Ovary (tissue), 7 donors: ENCODE measurements at regions not wholly inside any gene's neighbourhood (a gene's known extent, or its start where the extent isn't known, plus 50 kb on each side); places are given as distances from the start of the nearest gene placed in this dataset.
A peak's percentile ranks its signal among the peaks of the same experiment; 100 is the strongest.

Experiments used
- DNase-seq, 5 donors: peaks; one replicate each; pipeline ENCODE4 v3.0.0-alpha.2; 2019 to 2020
- H3K27ac ChIP-seq, 2 donors: fragments of 200-600 bp; one replicate each; pipeline versions ENCODE4 v1.5.1 to v1.8.0; 2019 to 2022
- H3K27me3 ChIP-seq: fragments of 200-600 bp; one replicate; pipeline ENCODE4 v1.8.0; 2022
- H3K36me3 ChIP-seq: fragments of 200-600 bp; sonication (generic); one replicate; pipeline ENCODE4 v1.5.1; 2019
- H3K4me1 ChIP-seq: one replicate; pipeline ENCODE4 v1.8.1; 2013; ENCODE audit warnings: mild to moderate bottlenecking, moderate library complexity; ENCODE audit not compliant: insufficient read depth
- H3K4me3 ChIP-seq: fragments of 200-600 bp; sonication (generic); one replicate; pipeline ENCODE4 v1.5.1; 2017
- H3K9me3 ChIP-seq, 2 donors: fragments of 200-600 bp in 1 of 2; sonication (generic) in 1 of 2; one replicate each; pipeline versions ENCODE4 v1.5.1 to v1.8.1; 2013 to 2019; ENCODE audit warnings: mild to moderate bottlenecking in 1 of 2, moderate library complexity in 1 of 2
- CTCF ChIP-seq, 3 donors: fragments of 450-650 bp in 2 of 3; fragments of 200-600 bp in 1 of 3; IDR thresholded peaks; one replicate each; pipeline versions ENCODE4 v1.5.1 to v1.8.0; 2016 to 2022; ENCODE audit warnings: antibody characterized with exemption in 3 of 3, mild to moderate bottlenecking in 1 of 3
- EP300 ChIP-seq: sonication (generic); formaldehyde crosslinking; IDR thresholded peaks from one replicate; pipeline ENCODE4 v1.6.1; 2017; ENCODE audit warnings: antibody characterized with exemption
- POLR2A ChIP-seq: fragments of 450-650 bp; IDR thresholded peaks from one replicate; pipeline ENCODE4 v1.6.1; 2017; ENCODE audit warnings: antibody characterized with exemption, mild to moderate bottlenecking, moderate library complexity
- WGBS, 3 donors: extraction: QIAGEN DNeasy Blood & Tissue Kit in 1 of 3; methylation state at CpG; one replicate each; pipeline versions ENCODE4 v1.1.5 to v1.1.7; 2013 to 2017; 5-methylcytosine and 5-hydroxymethylcytosine counted together
- intact Hi-C, 4 donors: fragments of 100-400 bp; cut with DNase I; formaldehyde crosslinking; loops; one replicate each; pipeline versions ENCODE4 v1.11.0 to v1.15.1; 2022 to 2023
- donor health status: DM: no; HTN: no; CAD: no; lungs with moderate emphysema.
- donor health status: DM: no; HTN: no; CAD: no.
- donor health status: Bipolar disorder and iron deficiency.
- donor health status: DM: no; HTN: no; CAD: no.
- donor health status: DM: yes; HTN: yes; CAD: no.

- peaks cover 7% of the 10 kb centered on the region for H3K4me1 ChIP-seq
- no peak overlapping the region for H3K4me3 ChIP-seq
- no peak for DNase-seq
- no peaks in the 10 kb centered on the region for H3K27me3 ChIP-seq
- H3K9me3 ChIP-seq: no peaks in the 10 kb centered on the region
- no peaks in the 10 kb centered on the region for H3K36me3 ChIP-seq
- TF ChIP-seq POLR2A (no peak), CTCF (IDR thresholded peaks at IDR 0.05) (no peak), EP300 (no peak)
- WGBS, 3 donors: 90 to 96% (median 92%) methylated on average over 3 of the region's 3 CpGs
- intact Hi-C loops: no loop called here
- no peak overlapping the region for H3K27ac ChIP-seq
Measured at GRCh38 chr20:10868299-10868698, 194.5 kb upstream of the JAG1 start.

GRCh38 chr20:10873026-10873425 is 199.2 kb upstream of the JAG1 start:
- no peak overlapping the region for H3K4me3 ChIP-seq
- WGBS, 3 donors: 92 to 95% (median 94%) methylated on average over 4 of the region's 4 CpGs
- intact Hi-C loops: no loop called here
- no peaks in the 10 kb centered on the region for H3K27me3 ChIP-seq
- no peaks in the 10 kb centered on the region for H3K9me3 ChIP-seq
- H3K27ac ChIP-seq: no peak overlapping the region
- TF ChIP-seq EP300 (no peak), CTCF (IDR thresholded peaks at IDR 0.05) (no peak), POLR2A (no peak)
- DNase-seq: no peak
- H3K4me1 ChIP-seq: peaks cover 3% of the 10 kb centered on the region
- H3K36me3 ChIP-seq: no peaks in the 10 kb centered on the region

- Histone ChIP-seq H3K4me3 (no peak overlapping the region), H3K4me1 (peaks cover 3% of the 10 kb centered on the region), H3K27ac (no peak overlapping the region), H3K36me3 (no peaks in the 10 kb centered on the region), H3K27me3 (no peaks in the 10 kb centered on the region), H3K9me3 (no peaks in the 10 kb centered on the region)
- no peak for DNase-seq
- TF ChIP-seq EP300 (no peak), POLR2A (no peak), CTCF (IDR thresholded peaks at IDR 0.05) (no peak)
- 73 to 97% (median 74%) methylated on average over 2 of the region's 2 CpGs for WGBS, 3 donors
- intact Hi-C loops: no loop called here
Measured at GRCh38 chr20:10875653-10876052, 201.9 kb upstream of the JAG1 start.

GRCh38 chr20:10876558-10876957 is 202.8 kb upstream of the JAG1 start:
- Histone ChIP-seq H3K4me1 (peaks cover 3% of the 10 kb centered on the region), H3K27ac (no peak overlapping the region), H3K27me3 (no peaks in the 10 kb centered on the region), H3K36me3 (no peaks in the 10 kb centered on the region), H3K4me3 (no peak overlapping the region), H3K9me3 (no peaks in the 10 kb centered on the region)
- WGBS, 3 donors: 29 to 60% (median 42%) methylated on average over 1 of the region's 1 CpG
- DNase-seq: no peak
- intact Hi-C loops: no loop called here
- no peak for TF ChIP-seq CTCF (IDR thresholded peaks at IDR 0.05)
- no peak for TF ChIP-seq EP300
- TF ChIP-seq POLR2A: no peak

- Histone ChIP-seq H3K27ac (no peak overlapping the region), H3K27me3 (no peaks in the 10 kb centered on the region), H3K4me1 (peaks cover 3% of the 10 kb centered on the region), H3K4me3 (no peak overlapping the region), H3K36me3 (no peaks in the 10 kb centered on the region), H3K9me3 (no peaks in the 10 kb centered on the region)
- intact Hi-C loops: no loop called here
- DNase-seq: peak in 3 of 5 donors; percentile 9 to 48 (median 40)
- 71 to 74% (median 73%) methylated on average over 3 of the region's 3 CpGs for WGBS, 3 donors
- no peak for TF ChIP-seq CTCF (IDR thresholded peaks at IDR 0.05)
- no peak for TF ChIP-seq POLR2A
- TF ChIP-seq EP300: no peak
Measured at GRCh38 chr20:10877342-10877741, 203.5 kb upstream of the JAG1 start.
